Kidney (tissue), 13 donors: ENCODE measurements at regions not wholly inside any gene's neighbourhood (a gene's known extent, or its start where the extent isn't known, plus 50 kb on each side); places are given as distances from the start of the nearest gene placed in this dataset.

Experiments used
- DNase-seq, 5 donors: peaks; one replicate each; pipeline ENCODE4 v3.0.0-alpha.2; 2013 to 2020
- FAIRE-seq: peaks from 2 replicates; lab custom pipeline; 2012; peaks lifted over from hg19 to GRCh38; lab: Jason Lieb, UNC
- H3K27ac ChIP-seq, 2 donors: one replicate each; pipeline ENCODE4 v1.7.0; 2013; ENCODE audit warnings: low read depth in 2 of 2, low read length in 2 of 2, inconsistent platforms in 1 of 2
- H3K27me3 ChIP-seq: one replicate; pipeline ENCODE4 v1.7.1; 2013; ENCODE audit warnings: low read length, inconsistent platforms; ENCODE audit not compliant: control insufficient read depth, insufficient read depth
- H3K36me3 ChIP-seq, 3 donors: one replicate each; pipeline versions ENCODE4 v1.7.0 to v1.7.1; 2013; ENCODE audit warnings: low read length in 3 of 3, control low read depth in 1 of 3, inconsistent platforms in 1 of 3; ENCODE audit not compliant: insufficient read depth in 3 of 3, control insufficient read depth in 2 of 3
- H3K4me1 ChIP-seq, 3 donors: one replicate each; pipeline versions ENCODE4 v1.7.0 to v1.7.1; 2013; ENCODE audit warnings: low read length in 3 of 3, inconsistent platforms in 1 of 3, low read depth in 1 of 3; ENCODE audit not compliant: control insufficient read depth in 2 of 3, insufficient read depth in 2 of 3
- H3K4me3 ChIP-seq, 3 donors: one replicate each; pipeline versions ENCODE4 v1.7.0 to v1.8.1; 2013; ENCODE audit warnings: low read length in 3 of 3, control low read depth in 1 of 3, inconsistent platforms in 1 of 3
- H3K9ac ChIP-seq, 3 donors: one replicate each; pipeline versions ENCODE4 v1.7.0 to v1.7.1; 2013; ENCODE audit warnings: low read length in 3 of 3, control low read depth in 1 of 3, inconsistent platforms in 1 of 3
- H3K9me3 ChIP-seq, 3 donors: one replicate each; pipeline versions ENCODE4 v1.7.0 to v1.7.1; 2013; ENCODE audit warnings: low read length in 3 of 3, control low read depth in 1 of 3, inconsistent platforms in 1 of 3; ENCODE audit not compliant: control insufficient read depth in 2 of 3, insufficient read depth in 1 of 3
- intact Hi-C: fragments of 100-400 bp; cut with DNase I; formaldehyde crosslinking; loops from one replicate; pipeline ENCODE4 v1.11.1; 2022
- TF ChIP-seq, protein P1 (sequence below): IDR thresholded peaks from 3 replicates; pipeline ENCODE4 v1.5.1; 2012; ENCODE audit warnings: mild to moderate bottlenecking, moderate library complexity, borderline replicate concordance; ENCODE audit not compliant: insufficient read depth; ENCODE audit errors: extremely low read depth
- donor health status: control.
- donor health status: control.
- donor health status: control.
- donor health status: control.
- donor health status: control.
- donor health status: DM: yes; HTN: yes; CAD: no.
- donor health status: Normal renal cell carcinoma (clear cell type).

DNA sequence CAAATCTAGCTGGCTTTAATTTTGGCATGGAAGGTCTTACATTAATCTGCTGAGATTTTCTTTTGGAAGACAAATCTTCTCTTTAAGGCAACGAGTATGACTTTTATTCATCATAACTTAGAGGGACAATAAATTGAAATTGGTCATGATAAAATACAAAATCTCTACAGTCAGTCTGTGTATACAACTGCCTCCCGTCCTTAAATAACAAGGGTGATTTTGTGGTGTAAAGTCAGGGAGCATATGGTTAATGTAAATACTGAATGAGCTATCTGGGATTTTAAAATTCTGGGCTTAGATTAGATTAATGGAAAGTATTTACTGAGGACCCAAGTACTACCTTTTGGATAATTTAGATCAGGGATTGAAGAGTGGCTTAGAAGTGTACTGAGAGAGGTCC, 328.4 kb upstream of the HAND2 start:
- FAIRE-seq (no peak), DNase-seq (no peak)
- H3K27me3 ChIP-seq: no peaks in the 10 kb centered on the region
- no peaks in the 10 kb centered on the region for H3K9me3 ChIP-seq
- H3K27ac ChIP-seq: no peak overlapping the region
- no peak overlapping the region for H3K4me3 ChIP-seq
- no peak overlapping the region for H3K9ac ChIP-seq
- TF ChIP-seq, protein P1, sequence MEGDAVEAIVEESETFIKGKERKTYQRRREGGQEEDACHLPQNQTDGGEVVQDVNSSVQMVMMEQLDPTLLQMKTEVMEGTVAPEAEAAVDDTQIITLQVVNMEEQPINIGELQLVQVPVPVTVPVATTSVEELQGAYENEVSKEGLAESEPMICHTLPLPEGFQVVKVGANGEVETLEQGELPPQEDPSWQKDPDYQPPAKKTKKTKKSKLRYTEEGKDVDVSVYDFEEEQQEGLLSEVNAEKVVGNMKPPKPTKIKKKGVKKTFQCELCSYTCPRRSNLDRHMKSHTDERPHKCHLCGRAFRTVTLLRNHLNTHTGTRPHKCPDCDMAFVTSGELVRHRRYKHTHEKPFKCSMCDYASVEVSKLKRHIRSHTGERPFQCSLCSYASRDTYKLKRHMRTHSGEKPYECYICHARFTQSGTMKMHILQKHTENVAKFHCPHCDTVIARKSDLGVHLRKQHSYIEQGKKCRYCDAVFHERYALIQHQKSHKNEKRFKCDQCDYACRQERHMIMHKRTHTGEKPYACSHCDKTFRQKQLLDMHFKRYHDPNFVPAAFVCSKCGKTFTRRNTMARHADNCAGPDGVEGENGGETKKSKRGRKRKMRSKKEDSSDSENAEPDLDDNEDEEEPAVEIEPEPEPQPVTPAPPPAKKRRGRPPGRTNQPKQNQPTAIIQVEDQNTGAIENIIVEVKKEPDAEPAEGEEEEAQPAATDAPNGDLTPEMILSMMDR: no peak
- H3K4me1 ChIP-seq: no peaks in the 10 kb centered on the region
- intact Hi-C loops: no loop called here
- H3K36me3 ChIP-seq: no peaks in the 10 kb centered on the region

DNA sequence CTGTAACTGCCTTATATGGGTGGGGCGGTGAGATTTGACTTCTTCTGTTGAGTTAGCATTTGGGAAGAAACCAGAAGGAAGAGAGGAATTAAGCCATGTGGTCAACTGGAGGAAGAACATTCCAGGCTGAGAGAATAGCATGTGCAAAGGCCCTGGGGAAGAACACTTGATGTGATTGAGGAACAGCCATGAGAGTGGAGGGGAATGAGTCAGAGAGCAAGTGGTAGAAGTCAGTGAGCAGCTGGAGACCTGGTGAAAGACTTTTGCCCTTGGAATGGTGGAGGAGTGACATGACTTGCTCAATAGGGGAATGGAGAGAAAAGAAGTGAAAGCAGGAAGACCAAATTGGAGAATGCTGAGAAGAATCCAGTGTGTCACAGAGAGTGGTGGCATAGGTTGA, 327.8 kb upstream of the HAND2 start:
- FAIRE-seq (no peak), DNase-seq (no peak)
- Histone ChIP-seq H3K27me3 (no peaks in the 10 kb centered on the region), H3K9me3 (no peaks in the 10 kb centered on the region), H3K9ac (no peak overlapping the region), H3K4me3 (no peak overlapping the region), H3K4me1 (no peaks in the 10 kb centered on the region), H3K36me3 (no peaks in the 10 kb centered on the region), H3K27ac (no peak overlapping the region)
- intact Hi-C loops: no loop called here
- TF ChIP-seq, protein P1: no peak

- Histone ChIP-seq H3K9me3 (no peaks in the 10 kb centered on the region), H3K4me1 (no peaks in the 10 kb centered on the region), H3K27ac (no peak overlapping the region), H3K9ac (no peak overlapping the region), H3K4me3 (no peak overlapping the region), H3K27me3 (no peaks in the 10 kb centered on the region), H3K36me3 (no peaks in the 10 kb centered on the region)
- intact Hi-C loops: no loop called here
- TF ChIP-seq, protein P1: no peak
- DNase-seq (no peak), FAIRE-seq (no peak)
Measured at GRCh38 chr4:173855015-173855414, 325.0 kb upstream of the HAND2 start.

- no peak overlapping the region for H3K9ac ChIP-seq
- intact Hi-C loops: no loop called here
- H3K9me3 ChIP-seq: no peaks in the 10 kb centered on the region
- no peak overlapping the region for H3K27ac ChIP-seq
- DNase-seq (no peak), FAIRE-seq (no peak)
- no peaks in the 10 kb centered on the region for H3K36me3 ChIP-seq
- no peaks in the 10 kb centered on the region for H3K4me1 ChIP-seq
- H3K27me3 ChIP-seq: no peaks in the 10 kb centered on the region
- H3K4me3 ChIP-seq: no peak overlapping the region
- TF ChIP-seq, protein P1: no peak
Measured at GRCh38 chr4:173852775-173853174, 322.7 kb upstream of the HAND2 start.
